ENCODE measurements at regions not wholly inside any gene's neighbourhood (a gene's known extent, or its start where the extent isn't known, plus 50 kb on each side); places are given as distances from the start of the nearest gene placed in this dataset.

DNA sequence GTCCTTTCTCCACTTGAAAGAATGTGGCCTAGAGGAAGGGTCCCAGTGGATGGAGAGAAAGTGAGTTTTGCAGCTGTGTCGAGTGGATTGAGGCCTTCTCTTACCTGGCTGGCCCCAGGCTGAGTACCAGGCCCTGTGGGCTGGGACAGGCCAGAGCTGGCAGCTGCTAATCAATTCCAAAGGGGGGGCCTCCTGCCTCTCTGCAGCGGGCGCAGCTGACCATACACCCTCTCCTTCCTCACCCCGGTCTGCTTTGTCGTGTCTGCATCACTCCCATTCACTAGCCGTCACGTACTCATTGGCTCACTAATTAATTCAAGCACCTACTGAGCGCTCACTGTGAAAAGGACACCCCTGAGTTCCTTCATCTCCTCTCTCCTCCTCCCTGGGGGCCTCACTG, 58.4 kb upstream of the PITX1 start:
- no peak for DNase-seq (ENCODE audit: low read depth)

DNA sequence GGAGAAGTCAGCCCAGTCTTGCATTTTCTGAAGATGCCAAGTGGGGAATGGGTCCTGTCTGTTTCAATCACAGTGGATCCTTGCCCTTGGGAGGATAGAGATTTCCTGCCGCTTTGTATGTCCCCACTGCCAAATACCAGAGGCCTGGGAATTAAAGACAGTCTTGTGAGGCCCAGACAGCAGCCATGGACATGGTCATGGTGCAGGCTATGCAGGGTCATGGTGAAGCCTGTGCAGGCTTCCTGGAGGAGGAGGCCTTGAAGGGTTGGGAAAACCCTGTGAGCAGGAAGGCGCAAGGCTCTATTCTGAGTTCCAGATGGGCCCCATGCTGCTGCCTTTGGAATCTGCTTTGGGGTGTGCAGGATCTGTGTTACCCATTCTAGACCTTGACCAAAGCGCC, 57.3 kb upstream of the PITX1 start:
- no peak for DNase-seq (ENCODE audit: low read depth)

DNA sequence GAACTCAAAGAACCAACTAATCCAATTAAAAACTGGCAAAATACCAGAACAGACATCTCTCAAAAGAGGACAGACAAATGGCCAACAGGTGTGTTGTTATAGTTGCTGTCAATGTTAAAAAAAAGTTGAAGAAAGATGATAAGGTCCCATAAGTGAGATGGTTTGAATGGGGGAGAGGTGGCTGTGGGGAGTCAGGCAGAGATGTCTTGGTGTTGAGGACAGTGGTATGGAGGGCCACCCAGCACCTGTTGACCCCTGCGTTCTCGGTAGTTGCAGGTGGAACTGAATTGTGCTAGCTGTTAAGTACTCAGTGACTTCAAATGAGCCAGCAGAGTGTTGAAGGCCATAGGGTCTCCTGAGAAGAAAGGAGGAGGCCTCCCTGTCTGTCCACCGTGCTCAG, 55.9 kb upstream of the PITX1 start:
- DNase-seq (ENCODE audit: low read depth): no peak

DNA sequence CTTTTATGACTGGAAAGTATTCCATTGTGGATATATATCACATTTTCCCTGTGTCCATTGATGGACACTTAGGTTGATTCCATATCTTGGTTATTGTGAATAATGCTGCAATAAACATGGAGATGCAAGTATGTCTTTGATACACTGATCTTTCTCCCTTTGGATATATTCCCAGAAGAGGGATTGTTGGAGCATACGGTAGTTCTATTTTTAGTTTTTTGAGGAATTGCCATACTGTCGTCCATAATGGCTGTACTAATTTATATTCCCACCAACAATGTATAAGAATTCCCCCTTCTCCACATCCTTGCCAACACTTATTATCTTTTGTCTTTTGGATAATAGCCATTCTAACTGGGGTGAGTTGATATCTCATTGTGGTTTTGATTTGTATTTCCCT, 54.9 kb upstream of the PITX1 start:
- no peak for DNase-seq (ENCODE audit: low read depth)

DNA sequence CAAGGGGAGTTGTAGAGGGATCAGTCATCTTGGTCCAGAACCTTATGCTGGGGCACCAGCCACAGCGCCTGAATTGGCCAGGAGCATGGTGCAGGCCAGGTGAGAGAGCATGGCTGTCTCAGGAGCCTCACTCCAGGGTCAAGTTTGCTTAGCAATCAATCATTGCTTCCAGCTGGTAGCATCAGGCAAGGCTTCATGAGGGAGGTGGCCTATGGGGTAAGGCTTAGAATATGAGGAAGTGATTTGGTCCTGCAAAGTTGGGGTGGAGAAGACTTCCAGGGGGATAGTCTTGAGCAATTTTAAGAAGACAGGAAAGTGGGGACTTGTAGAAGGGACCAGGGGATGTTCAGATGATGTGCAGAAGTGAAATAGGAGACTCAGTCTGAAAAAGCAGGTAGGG, 53.9 kb upstream of the PITX1 start:
- DNase-seq (ENCODE audit: low read depth): no peak

DNA sequence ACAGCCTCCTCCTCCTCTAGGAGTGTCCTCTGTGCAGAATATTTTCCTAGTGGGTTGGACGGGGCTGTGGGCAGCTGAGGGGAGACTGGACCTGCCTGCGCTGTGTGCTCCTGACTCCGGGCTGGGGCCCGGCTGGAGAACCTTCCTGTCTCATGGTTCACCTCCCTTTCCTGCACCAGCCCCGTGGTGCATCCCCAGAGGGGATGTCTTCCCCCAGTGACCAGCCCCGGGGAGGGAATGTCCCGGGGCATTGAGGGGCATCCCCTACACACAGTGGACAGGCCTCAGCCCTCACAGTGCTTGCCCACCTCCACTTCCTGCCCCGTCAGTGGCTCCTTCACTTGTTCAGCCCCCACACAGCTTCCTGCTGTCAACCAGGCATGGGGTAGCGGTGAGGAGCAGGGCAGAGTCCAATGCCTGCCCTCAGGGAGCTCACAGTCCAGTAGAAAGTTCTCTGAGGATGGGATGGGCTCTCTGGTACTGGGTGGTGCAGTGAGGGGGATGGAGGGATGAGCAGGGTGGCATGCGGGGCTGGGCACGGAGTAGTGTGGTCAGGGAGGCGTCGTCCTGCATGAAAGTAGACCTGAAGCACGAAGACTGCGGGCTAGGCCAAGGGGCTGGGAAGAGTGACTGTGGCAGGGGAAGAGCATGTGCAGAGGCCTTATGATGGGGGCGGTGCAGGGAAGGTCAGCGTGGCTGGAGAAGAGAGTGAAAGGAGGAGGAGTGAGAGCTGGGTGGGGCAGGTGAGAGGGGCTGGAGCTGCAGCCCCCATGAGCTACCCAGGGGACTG, 52.1 kb upstream of the PITX1 start:
- DNase-seq (ENCODE audit: low read depth): no peak

DNA sequence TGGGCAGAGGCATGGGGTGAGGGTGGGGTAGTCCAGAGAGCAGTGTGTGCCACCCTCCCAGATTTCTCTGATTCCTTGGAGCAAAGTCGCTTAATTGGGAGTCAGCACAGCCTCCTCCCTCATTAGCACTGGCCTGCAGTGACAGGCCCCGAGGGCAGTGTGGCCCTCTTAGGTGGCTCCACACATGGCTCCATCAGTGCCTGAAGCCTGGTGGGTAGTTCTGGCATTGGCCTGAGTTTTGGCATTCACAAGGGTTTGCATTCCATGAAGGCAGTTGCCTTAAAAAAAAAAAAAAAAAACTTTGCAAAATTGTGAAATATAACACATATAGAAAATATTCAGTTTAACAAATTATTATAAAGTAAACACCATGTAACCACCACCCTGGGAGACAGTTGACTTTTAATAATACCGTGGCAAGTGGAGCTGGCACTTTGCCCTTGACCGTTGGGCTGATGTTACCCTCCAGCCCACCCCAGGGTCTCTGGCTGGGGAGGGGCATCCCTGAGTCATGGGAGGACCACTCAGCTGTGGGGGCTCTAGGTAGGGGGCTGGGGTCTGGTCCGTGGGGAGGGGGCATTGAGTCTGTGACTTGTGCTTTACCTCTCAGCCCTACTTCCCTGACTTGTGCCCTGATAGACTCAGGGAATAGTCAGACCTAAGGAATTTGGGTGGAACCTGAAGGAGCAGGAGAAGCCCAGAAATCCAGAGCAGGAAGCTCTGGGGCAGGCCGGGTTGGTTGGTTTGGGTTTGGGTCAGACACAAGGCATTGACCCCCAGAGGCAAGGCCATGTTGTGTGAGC, 51.3 kb upstream of the PITX1 start:
- DNase-seq (ENCODE audit: low read depth): no peak
